IPS DF 6.9 (cell line): ENCODE measurements at regions not wholly inside any gene's neighbourhood (a gene's known extent, or its start where the extent isn't known, plus 50 kb on each side); places are given as distances from the start of the nearest gene placed in this dataset.
"Not testable (repeated sequence)": the region's sequence is repeated elsewhere in the genome, so short reads cannot be mapped to it uniquely, and the experiment has no call there.

Experiments
- DNase-seq: peaks from one replicate; pipeline ENCODE4 v3.0.0-alpha.2; 2013; ENCODE audit warnings: low read depth, low spot score
- H3K27ac ChIP-seq: one replicate; pipeline ENCODE4 v1.5.1; 2013; ENCODE audit warnings: low read length, control low read depth
- H3K27me3 ChIP-seq: 2 replicates; pipeline ENCODE4 v1.6.1; 2013; ENCODE audit warnings: mild to moderate bottlenecking, low read length; ENCODE audit not compliant: control insufficient read depth, insufficient read depth
- H3K36me3 ChIP-seq: 2 replicates; pipeline ENCODE4 v1.6.1; 2013; ENCODE audit warnings: low read length; ENCODE audit not compliant: control insufficient read depth, insufficient read depth
- H3K4me1 ChIP-seq: 2 replicates; pipeline ENCODE4 v1.6.1; 2013; ENCODE audit warnings: low read length; ENCODE audit not compliant: control insufficient read depth, insufficient read depth
- H3K4me3 ChIP-seq: 2 replicates; pipeline ENCODE4 v1.5.1; 2013; ENCODE audit warnings: mild to moderate bottlenecking, low read length
- H3K9me3 ChIP-seq: 2 replicates; pipeline ENCODE4 v1.6.1; 2013; ENCODE audit warnings: low read length, inconsistent platforms; ENCODE audit not compliant: control insufficient read depth, insufficient read depth
- WGBS: extraction: QIAGEN DNeasy Blood & Tissue Kit; methylation state at CpG from one replicate; pipeline ENCODE4 v1.1.7; 2013; ENCODE audit warnings: mixed read lengths, missing lambda C conversion rate; ENCODE audit not compliant: insufficient read length, insufficient coverage; 5-methylcytosine and 5-hydroxymethylcytosine counted together

GRCh38 chr5:119943148-119943547, 313.8 kb downstream of the FAM170A start:
- Histone ChIP-seq H3K4me1 (no peaks in the 10 kb centered on the region), H3K4me3 (no peak overlapping the region), H3K36me3 (no peaks in the 10 kb centered on the region), H3K27ac (no peak overlapping the region), H3K27me3 (no peaks in the 10 kb centered on the region), H3K9me3 (no peaks in the 10 kb centered on the region)
- no CpG with 5 or more reads among the region's 2 CpGs for WGBS
- DNase-seq, result no peak

DNA sequence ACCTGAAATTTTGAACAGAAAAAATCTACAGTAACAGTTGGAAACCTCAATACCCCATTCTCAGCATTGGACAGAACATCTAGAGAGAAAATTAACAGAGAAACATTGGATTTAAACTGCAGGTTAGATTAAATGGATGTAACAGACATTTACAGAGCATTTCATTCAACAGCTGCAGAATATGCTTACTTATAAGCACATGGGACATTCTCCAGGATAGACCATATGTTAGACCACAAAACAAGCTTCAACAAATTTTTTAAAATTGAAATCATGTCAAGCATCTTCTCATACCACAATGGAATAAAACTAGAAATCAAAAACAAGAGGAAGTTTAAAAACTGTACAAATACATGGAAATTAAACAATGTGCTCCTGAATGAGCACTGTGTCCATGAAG, 316.3 kb downstream of the FAM170A start:
- Histone ChIP-seq H3K36me3 (no peaks in the 10 kb centered on the region), H3K9me3 (no peaks in the 10 kb centered on the region)
- DNase-seq, result no peak

DNA sequence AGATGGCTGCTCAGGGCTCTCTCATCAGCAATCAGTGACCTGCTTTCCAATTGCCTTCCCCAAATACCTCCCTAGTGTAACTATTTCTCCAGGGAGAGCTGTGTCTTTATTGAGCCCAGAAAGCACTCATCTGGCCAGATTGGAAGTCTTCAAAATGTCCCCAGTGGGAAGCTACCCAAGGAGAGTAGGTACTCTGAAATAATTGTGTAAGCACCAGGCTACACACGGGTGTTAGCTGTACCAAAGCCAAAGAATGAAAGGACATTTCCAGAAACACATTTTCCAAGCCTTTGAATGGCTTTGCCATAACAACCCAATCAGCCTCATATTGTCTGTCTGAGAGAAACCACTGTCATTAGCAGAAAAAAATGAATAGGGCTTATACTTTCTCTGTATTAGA, 318.8 kb downstream of the FAM170A start:
- Histone ChIP-seq H3K4me1 (no peaks in the 10 kb centered on the region; the same call in 1 of the 2 replicates), H3K9me3 (no peaks in the 10 kb centered on the region), H3K4me3 (no peak overlapping the region), H3K27me3 (no peaks in the 10 kb centered on the region), H3K27ac (no peak overlapping the region), H3K36me3 (no peaks in the 10 kb centered on the region)
- DNase-seq, result no peak
- WGBS, result no CpG with 5 or more reads among the region's 1 CpG

More for the DNA sequence above, 316.3 kb downstream of the FAM170A start:
- H3K4me3 ChIP-seq, result no peak overlapping the region
- no peaks in the 10 kb centered on the region for H3K4me1 ChIP-seq
- no peaks in the 10 kb centered on the region for H3K27me3 ChIP-seq
- H3K27ac ChIP-seq, result no peak overlapping the region

DNA sequence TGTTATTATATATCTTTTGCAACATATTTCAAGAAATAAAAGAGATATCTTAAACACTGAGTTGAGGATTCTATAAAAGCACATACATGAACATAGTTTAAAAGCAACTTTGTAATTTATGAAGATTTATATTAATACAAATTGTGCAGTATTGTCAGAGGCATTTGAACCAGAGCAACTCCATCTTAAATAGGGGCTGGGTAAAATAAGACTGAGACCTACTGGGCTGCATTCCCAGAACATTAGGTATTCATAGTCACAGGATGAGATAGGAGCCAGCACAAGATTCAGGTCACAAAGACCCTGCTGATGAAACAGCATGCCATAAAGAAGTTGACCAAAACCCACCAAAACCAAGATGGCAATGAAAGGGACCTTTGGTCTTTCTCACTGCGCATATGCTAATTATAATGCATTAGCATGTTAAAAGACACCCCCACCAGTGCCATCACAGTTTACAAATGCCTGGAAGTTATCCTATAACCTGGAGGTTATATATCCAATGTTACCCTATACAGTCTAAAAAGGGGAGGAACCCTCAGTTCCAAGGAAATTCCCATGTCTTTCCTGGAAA, 320.2 kb downstream of the FAM170A start:
- DNase-seq, result peak; percentile 31
- no peaks in the 10 kb centered on the region for H3K9me3 ChIP-seq
- no peaks in the 10 kb centered on the region for H3K36me3 ChIP-seq
- no peaks in the 10 kb centered on the region for H3K27me3 ChIP-seq
- H3K27ac ChIP-seq, result no peak overlapping the region
- WGBS, result no CpG with 5 or more reads among the region's 1 CpG
- no peak overlapping the region for H3K4me3 ChIP-seq
- H3K4me1 ChIP-seq, result no peaks in the 10 kb centered on the region; the same call in 1 of the 2 replicates

- Histone ChIP-seq H3K27ac (no peak overlapping the region), H3K4me1 (no peaks in the 10 kb centered on the region; the same call in 1 of the 2 replicates), H3K27me3 (no peaks in the 10 kb centered on the region), H3K9me3 (no peaks in the 10 kb centered on the region), H3K4me3 (no peak overlapping the region), H3K36me3 (no peaks in the 10 kb centered on the region)
- DNase-seq, result no peak
- WGBS, result no CpG with 5 or more reads among the region's 4 CpGs
Measured at GRCh38 chr5:119951330-119951934, 322.1 kb downstream of the FAM170A start.

- no peak overlapping the region for H3K27ac ChIP-seq
- WGBS, result no CpG with 5 or more reads among the region's 1 CpG
- no peak for DNase-seq
- H3K27me3 ChIP-seq, result no peaks in the 10 kb centered on the region
- H3K4me1 ChIP-seq, result no peaks in the 10 kb centered on the region; the same call in 1 of the 2 replicates
- no peaks in the 10 kb centered on the region for H3K36me3 ChIP-seq
- H3K4me3 ChIP-seq, result no peak overlapping the region
- no peaks in the 10 kb centered on the region for H3K9me3 ChIP-seq
Measured at GRCh38 chr5:119953474-119953873, 324.1 kb downstream of the FAM170A start.

DNA sequence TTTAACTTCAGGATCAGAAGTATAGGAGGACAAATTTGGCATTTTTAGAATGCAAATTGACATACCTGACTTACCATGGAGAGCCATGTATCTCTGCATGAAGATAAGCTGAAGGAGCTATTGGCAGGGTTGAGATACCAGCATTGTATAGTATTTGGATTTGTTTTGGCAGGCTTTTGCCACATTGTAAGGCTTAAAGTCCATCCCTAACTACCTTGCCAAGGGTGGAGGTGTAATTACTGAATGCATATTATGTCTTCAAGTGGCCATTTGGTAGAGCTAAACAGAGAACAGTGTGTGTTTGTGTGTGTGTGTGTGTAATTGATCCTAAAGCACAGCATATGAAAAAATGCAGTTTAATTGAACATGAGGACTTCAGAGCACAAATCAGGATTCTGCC, 324.7 kb downstream of the FAM170A start:
- Histone ChIP-seq H3K9me3 (no peaks in the 10 kb centered on the region), H3K4me3 (no peak overlapping the region), H3K27me3 (no peaks in the 10 kb centered on the region), H3K4me1 (no peaks in the 10 kb centered on the region; the same call in 1 of the 2 replicates), H3K27ac (no peak overlapping the region), H3K36me3 (no peaks in the 10 kb centered on the region)
- DNase-seq, result no peak

DNA sequence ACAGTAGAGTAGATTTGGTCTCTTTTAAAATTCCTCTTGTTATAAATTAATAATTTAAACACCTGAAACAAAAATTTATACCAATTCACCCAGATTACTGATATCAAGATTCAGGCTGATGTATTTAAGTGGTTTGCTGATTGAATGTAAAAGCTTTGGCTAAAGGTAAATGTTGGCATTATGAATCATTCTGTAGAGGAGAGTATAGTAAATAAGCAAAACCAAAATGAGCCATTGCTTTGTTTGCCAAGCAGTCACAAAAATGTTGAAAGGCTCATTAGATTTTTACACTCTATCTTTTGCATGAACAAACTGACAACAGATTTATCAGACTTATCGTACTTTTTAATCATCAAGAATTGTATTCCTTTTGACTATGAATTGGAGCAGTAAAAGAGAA, 332.6 kb downstream of the FAM170A start:
- H3K36me3 ChIP-seq, result no peaks in the 10 kb centered on the region
- DNase-seq, result no peak
- H3K4me3 ChIP-seq, result no peak overlapping the region
- H3K27me3 ChIP-seq, result no peaks in the 10 kb centered on the region
- no CpG with 5 or more reads among the region's 1 CpG for WGBS
- H3K9me3 ChIP-seq, result no peaks in the 10 kb centered on the region
- H3K27ac ChIP-seq, result no peak overlapping the region
- H3K4me1 ChIP-seq, result no peaks in the 10 kb centered on the region

DNA sequence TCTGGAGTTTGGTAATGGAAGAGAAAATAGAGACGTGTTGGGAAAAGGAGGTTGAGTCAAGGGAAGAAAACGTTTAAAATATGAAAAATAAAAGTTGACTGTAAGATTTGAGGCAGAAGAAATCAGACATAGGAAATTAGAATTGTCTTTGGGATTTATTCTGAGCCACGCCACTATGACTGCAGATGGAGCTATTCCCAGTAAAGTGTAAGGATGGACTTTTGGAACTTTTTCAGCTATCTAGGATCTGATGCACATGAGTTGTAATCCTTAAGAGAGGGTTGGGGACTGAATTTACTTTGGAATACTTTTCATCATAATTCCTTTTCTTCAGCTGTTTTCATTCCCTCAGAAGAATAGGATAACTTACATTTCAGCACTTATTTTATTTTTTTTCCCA, 336.7 kb downstream of the FAM170A start:
- DNase-seq, result no peak
- H3K27me3 ChIP-seq, result no peaks in the 10 kb centered on the region
- no peaks in the 10 kb centered on the region for H3K4me1 ChIP-seq
- H3K4me3 ChIP-seq, result no peak overlapping the region
- no peaks in the 10 kb centered on the region for H3K9me3 ChIP-seq
- WGBS, result 100% methylated on average over 2 of the region's 3 CpGs
- H3K27ac ChIP-seq, result no peak overlapping the region
- H3K36me3 ChIP-seq, result no peaks in the 10 kb centered on the region

GRCh38 chr5:119968690-119969089, 339.3 kb downstream of the FAM170A start:
- Histone ChIP-seq H3K27me3 (no peaks in the 10 kb centered on the region), H3K27ac (no peak overlapping the region), H3K36me3 (no peaks in the 10 kb centered on the region), H3K9me3 (no peaks in the 10 kb centered on the region), H3K4me1 (no peaks in the 10 kb centered on the region), H3K4me3 (no peak overlapping the region)
- DNase-seq, result no peak
- no CpG with 5 or more reads among the region's 2 CpGs for WGBS

GRCh38 chr5:119987077-119987476, 357.7 kb downstream of the FAM170A start:
- not testable (repeated sequence) for H3K4me3 ChIP-seq, DNase-seq, H3K4me1 ChIP-seq, H3K36me3 ChIP-seq, H3K9me3 ChIP-seq, H3K27ac ChIP-seq, H3K27me3 ChIP-seq
- WGBS, result no CpG with 5 or more reads among the region's 7 CpGs
